TTC549 (cell line): ENCODE measurements at regions not wholly inside any gene's neighbourhood (a gene's known extent, or its start where the extent isn't known, plus 50 kb on each side); places are given as distances from the start of the nearest gene placed in this dataset.

ENCODE experiments used
- FAIRE-seq: peaks from 2 replicates; lab custom pipeline; 2012; peaks lifted over from hg19 to GRCh38; lab: Jason Lieb, UNC

- no peak for FAIRE-seq
These were observed 59.8 kb downstream of the MRPS30 start for GRCh38 chr5:44868541-44868940.

- no peak for FAIRE-seq
These were observed 61.2 kb downstream of the MRPS30 start for GRCh38 chr5:44869928-44870327.

GRCh38 chr5:44870430-44870829, 61.7 kb downstream of the MRPS30 start:
- FAIRE-seq: no peak

- no peak for FAIRE-seq
These were observed 62.7 kb downstream of the MRPS30 start for GRCh38 chr5:44871401-44871800.

GRCh38 chr5:44875661-44876605, 67.2 kb downstream of the MRPS30 start:
- FAIRE-seq: no peak

- FAIRE-seq: no peak
These were observed 72.5 kb downstream of the MRPS30 start for GRCh38 chr5:44881266-44881665.

GRCh38 chr5:44884036-44884435, 75.3 kb downstream of the MRPS30 start:
- FAIRE-seq: no peak

GRCh38 chr5:44885903-44886302, 77.2 kb downstream of the MRPS30 start:
- FAIRE-seq: no peak

- no peak for FAIRE-seq
These were observed 79.0 kb downstream of the MRPS30 start for GRCh38 chr5:44887722-44888121.

- no peak for FAIRE-seq
These were observed 79.7 kb downstream of the MRPS30 start for GRCh38 chr5:44888435-44888834.

- no peak for FAIRE-seq
These were observed 82.4 kb downstream of the MRPS30 start for GRCh38 chr5:44891116-44891515.

GRCh38 chr5:44900273-44900954, 91.7 kb downstream of the MRPS30 start:
- FAIRE-seq: no peak

GRCh38 chr5:44907396-44907795, 98.6 kb downstream of the MRPS30 start:
- no peak for FAIRE-seq

- FAIRE-seq: no peak
These were observed 100.3 kb downstream of the MRPS30 start for GRCh38 chr5:44909004-44909403.

GRCh38 chr5:44911501-44911900, 102.8 kb downstream of the MRPS30 start:
- no peak for FAIRE-seq

GRCh38 chr5:44914221-44914620, 105.5 kb downstream of the MRPS30 start:
- no peak for FAIRE-seq

- FAIRE-seq: no peak
These were observed 110.8 kb downstream of the MRPS30 start for GRCh38 chr5:44919560-44919959.

- FAIRE-seq: no peak
These were observed 118.5 kb downstream of the MRPS30 start for GRCh38 chr5:44927115-44927733.

GRCh38 chr5:44932922-44933585, 124.3 kb downstream of the MRPS30 start:
- no peak for FAIRE-seq

GRCh38 chr5:44933686-44934085, 124.9 kb downstream of the MRPS30 start:
- FAIRE-seq: no peak

GRCh38 chr5:44935262-44935661, 126.5 kb downstream of the MRPS30 start:
- FAIRE-seq: no peak

- FAIRE-seq: no peak
These were observed 127.1 kb downstream of the MRPS30 start for GRCh38 chr5:44935871-44936270.
